Osteocyte (in vitro differentiated cells): ENCODE measurements at regions not wholly inside any gene's neighbourhood (a gene's known extent, or its start where the extent isn't known, plus 50 kb on each side); places are given as distances from the start of the nearest gene placed in this dataset.
"Not testable (repeated sequence)": the region's sequence is repeated elsewhere in the genome, so short reads cannot be mapped to it uniquely, and the experiment has no call there.

Source experiments
- DNase-seq: peaks from one replicate; pipeline ENCODE4 v3.0.0; 2021; ENCODE audit warnings: mixed read lengths; ENCODE audit not compliant: unreplicated experiment; ENCODE audit errors: extremely low spot score
- H3K27ac Mint-ChIP-seq: one replicate; pipeline ENCODE4 v1.8.0; 2021; ENCODE audit warnings: mild to moderate bottlenecking, mixed read lengths; ENCODE audit not compliant: unreplicated experiment
- H3K27me3 Mint-ChIP-seq: one replicate; pipeline ENCODE4 v1.8.0; 2021; ENCODE audit warnings: mixed read lengths; ENCODE audit not compliant: unreplicated experiment
- H3K36me3 Mint-ChIP-seq: one replicate; pipeline ENCODE4 v1.8.0; 2021; ENCODE audit warnings: mixed read lengths; ENCODE audit not compliant: unreplicated experiment
- H3K4me1 Mint-ChIP-seq: one replicate; pipeline ENCODE4 v1.8.0; 2021; ENCODE audit warnings: mixed read lengths; ENCODE audit not compliant: unreplicated experiment
- H3K4me3 Mint-ChIP-seq: one replicate; pipeline ENCODE4 v1.8.0; 2021; ENCODE audit warnings: mild to moderate bottlenecking, moderate library complexity, mixed read lengths; ENCODE audit not compliant: unreplicated experiment
- H3K9me3 Mint-ChIP-seq: one replicate; pipeline ENCODE4 v1.8.0; 2021; ENCODE audit warnings: mixed read lengths; ENCODE audit not compliant: unreplicated experiment
- TF ChIP-seq, protein P1 (sequence below): fragments of 200-600 bp; sonication (generic); IDR thresholded peaks from 2 replicates; pipeline ENCODE4 v1.5.0; 2021; ENCODE audit warnings: antibody characterized with exemption, mild to moderate bottlenecking, moderate library complexity

DNA sequence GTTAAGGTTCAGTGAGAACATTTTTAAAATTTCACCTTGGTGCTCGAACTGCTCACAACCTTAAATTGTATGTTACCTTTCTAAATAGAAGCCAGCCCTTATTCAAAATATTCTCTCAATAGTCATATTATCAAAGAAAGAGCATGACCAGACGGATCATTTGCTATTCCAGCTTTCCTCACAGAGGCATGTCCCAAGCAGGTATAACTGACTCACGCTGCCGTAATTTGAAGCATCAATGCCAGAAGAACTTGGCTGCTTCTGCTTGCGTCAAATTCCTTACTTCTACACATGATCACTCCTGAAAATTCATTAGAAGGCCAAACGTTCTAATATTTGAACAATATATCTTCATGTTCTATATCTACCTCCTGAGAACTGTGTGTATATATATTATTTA lies 69.5 kb upstream of the VGLL4 start:
- Mint-ChIP-seq H3K27me3 (no peaks in the 10 kb centered on the region), H3K4me3 (no peak overlapping the region)
- no peak for DNase-seq

DNA sequence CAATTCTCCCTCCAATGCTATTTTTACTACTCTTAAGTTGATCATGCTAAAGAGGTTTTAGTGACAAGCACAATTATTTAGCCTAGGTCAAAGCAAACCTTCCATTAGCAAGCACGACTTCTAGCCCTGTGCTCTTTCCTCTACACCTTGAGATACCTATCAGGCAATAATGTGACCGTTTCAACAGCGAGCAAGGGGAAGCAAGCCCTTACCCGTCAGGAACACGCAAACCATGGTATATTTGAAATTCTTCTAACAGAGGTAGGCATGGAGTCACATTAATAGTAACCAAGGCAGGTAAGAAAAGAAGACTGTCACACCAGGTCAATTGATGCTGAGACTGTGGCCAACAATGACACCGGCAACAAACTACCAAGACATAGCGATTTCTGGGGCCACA lies 68.9 kb upstream of the VGLL4 start:
- TF ChIP-seq, protein P1, sequence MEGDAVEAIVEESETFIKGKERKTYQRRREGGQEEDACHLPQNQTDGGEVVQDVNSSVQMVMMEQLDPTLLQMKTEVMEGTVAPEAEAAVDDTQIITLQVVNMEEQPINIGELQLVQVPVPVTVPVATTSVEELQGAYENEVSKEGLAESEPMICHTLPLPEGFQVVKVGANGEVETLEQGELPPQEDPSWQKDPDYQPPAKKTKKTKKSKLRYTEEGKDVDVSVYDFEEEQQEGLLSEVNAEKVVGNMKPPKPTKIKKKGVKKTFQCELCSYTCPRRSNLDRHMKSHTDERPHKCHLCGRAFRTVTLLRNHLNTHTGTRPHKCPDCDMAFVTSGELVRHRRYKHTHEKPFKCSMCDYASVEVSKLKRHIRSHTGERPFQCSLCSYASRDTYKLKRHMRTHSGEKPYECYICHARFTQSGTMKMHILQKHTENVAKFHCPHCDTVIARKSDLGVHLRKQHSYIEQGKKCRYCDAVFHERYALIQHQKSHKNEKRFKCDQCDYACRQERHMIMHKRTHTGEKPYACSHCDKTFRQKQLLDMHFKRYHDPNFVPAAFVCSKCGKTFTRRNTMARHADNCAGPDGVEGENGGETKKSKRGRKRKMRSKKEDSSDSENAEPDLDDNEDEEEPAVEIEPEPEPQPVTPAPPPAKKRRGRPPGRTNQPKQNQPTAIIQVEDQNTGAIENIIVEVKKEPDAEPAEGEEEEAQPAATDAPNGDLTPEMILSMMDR: no peak
- Mint-ChIP-seq H3K27me3 (no peaks in the 10 kb centered on the region), H3K36me3 (peaks cover 6% of the 10 kb centered on the region), H3K4me1 (peaks cover 25% of the 10 kb centered on the region), H3K4me3 (no peak overlapping the region), H3K27ac (no peak overlapping the region), H3K9me3 (peaks cover 5% of the 10 kb centered on the region)
- no peak for DNase-seq

More for the DNA sequence above, 69.5 kb upstream of the VGLL4 start:
- Mint-ChIP-seq H3K4me1 (peaks cover 30% of the 10 kb centered on the region), H3K9me3 (peaks cover 5% of the 10 kb centered on the region), H3K27ac (no peak overlapping the region), H3K36me3 (peaks cover 6% of the 10 kb centered on the region)
- TF ChIP-seq, protein P1: no peak

DNA sequence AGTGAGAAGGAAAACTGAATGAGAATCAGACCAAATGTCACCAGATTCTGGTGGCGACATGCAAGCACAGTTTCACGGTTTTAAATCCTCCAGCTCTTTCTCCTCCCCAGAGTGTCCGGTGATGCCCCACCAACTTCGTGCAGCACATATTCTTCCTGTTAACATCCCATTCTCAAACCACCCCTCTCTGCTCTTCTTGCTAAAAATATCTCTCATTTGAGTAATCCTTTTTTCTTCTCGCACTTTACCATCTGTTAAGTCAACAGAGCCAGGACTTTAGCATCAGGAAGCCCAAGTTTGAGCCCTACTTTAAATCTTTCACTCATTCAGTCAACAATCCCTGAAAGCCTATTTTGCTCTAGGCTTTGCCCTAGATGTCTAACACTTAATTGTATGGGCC lies 68.2 kb upstream of the VGLL4 start:
- DNase-seq: no peak
- Mint-ChIP-seq H3K27ac (peak overlapping the region; percentile 39), H3K36me3 (peaks cover 7% of the 10 kb centered on the region), H3K4me3 (no peak overlapping the region), H3K27me3 (no peaks in the 10 kb centered on the region), H3K4me1 (peaks cover 17% of the 10 kb centered on the region), H3K9me3 (peaks cover 5% of the 10 kb centered on the region)
- TF ChIP-seq, protein P1: no peak

DNA sequence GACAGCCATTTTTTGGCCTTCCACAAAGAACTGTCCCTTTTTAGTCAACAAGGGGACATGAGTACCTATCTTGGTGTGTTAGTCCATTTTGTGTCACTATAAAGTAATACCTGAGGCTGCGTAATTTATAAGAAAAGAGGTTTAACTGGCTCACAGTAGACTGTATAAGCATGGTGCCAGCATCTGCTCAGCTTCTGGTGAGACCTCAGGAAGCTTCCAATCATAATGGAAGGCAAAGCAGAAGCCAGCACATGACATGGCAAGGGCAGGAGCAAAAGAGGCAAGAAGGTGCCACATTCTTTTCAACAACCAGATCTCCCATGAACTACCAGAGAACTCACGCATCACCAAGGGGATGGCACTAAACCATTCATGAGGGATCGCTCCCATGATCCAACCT lies 66.1 kb upstream of the VGLL4 start:
- Mint-ChIP-seq H3K27me3 (no peaks in the 10 kb centered on the region), H3K27ac (no peak overlapping the region), H3K4me1 (peaks cover 7% of the 10 kb centered on the region), H3K9me3 (peaks cover 5% of the 10 kb centered on the region), H3K36me3 (peaks cover 11% of the 10 kb centered on the region), H3K4me3 (no peak overlapping the region)
- TF ChIP-seq, protein P1: no peak
- peak; percentile 34 for DNase-seq

DNA sequence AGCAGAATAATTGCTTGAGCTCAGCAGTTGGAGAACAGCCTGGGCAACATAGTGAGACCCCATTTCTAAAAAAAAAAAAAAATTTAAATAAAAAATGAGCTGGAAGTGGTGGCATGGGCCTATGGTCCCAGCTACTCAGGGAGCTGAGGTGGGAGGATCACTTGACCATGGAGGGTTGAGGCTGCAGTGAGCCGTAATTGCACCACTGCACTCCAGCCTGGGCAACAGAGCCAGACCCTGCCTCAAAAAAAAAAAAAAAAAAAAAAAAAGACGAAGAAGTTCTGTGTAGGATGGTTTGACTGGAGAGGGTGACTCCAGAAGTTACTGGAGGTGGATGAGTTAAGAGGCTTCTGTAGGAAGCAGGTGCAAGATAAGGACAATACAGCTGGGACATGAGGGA lies 63.4 kb upstream of the VGLL4 start:
- not testable (repeated sequence) for H3K4me3 Mint-ChIP-seq, H3K4me1 Mint-ChIP-seq, H3K9me3 Mint-ChIP-seq, H3K27me3 Mint-ChIP-seq, H3K27ac Mint-ChIP-seq
- peak; percentile 19 for DNase-seq
- H3K36me3 Mint-ChIP-seq: peaks cover 14% of the 10 kb centered on the region

DNA sequence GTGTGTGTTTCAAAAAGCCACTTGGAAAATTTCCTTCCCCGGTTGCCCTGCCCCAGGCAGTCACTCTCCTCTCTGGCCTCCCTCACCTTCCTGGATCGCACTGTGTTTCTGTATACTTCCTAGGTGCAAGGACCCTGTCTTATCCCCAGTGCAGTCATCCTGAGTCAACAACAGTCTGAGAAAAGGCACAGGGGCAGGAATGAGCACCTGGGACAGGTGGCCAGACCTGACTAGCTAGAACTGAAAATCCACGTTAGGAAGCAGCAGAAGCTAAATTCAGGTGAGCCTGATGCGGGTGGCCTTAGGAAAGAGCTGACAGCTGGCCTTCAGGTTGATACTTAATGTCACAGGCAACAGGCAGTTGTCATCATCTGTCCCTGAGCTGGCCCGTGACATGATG lies 62.9 kb upstream of the VGLL4 start:
- Mint-ChIP-seq H3K27me3 (no peaks in the 10 kb centered on the region), H3K4me3 (no peak overlapping the region), H3K36me3 (peaks cover 17% of the 10 kb centered on the region), H3K27ac (no peak overlapping the region), H3K4me1 (peaks cover under 1% of the 10 kb centered on the region), H3K9me3 (peaks cover 5% of the 10 kb centered on the region)
- TF ChIP-seq, protein P1: no peak
- DNase-seq: peak; percentile 38
